Thoracic aorta (tissue), 2 donors: ENCODE measurements at regions not wholly inside any gene's neighbourhood (a gene's known extent, or its start where the extent isn't known, plus 50 kb on each side); places are given as distances from the start of the nearest gene placed in this dataset.

Source experiments
- ATAC-seq: fragments of 150-250 bp; one replicate; pipeline ENCODE4 v1.8.0; 2017; ENCODE audit warnings: low read depth; ENCODE audit not compliant: insufficient number of reproducible peaks, low FRiP score
- DNase-seq: peaks from one replicate; pipeline ENCODE4 v3.0.0-alpha.2; 2020; ENCODE audit warnings: low spot score
- H3K27ac ChIP-seq, 2 donors: fragments of 200-600 bp; sonication (generic); 1 replicate in 1 of 2; 2 replicates in 1 of 2; pipeline ENCODE4 v1.5.1; 2016; ENCODE audit warnings: mild to moderate bottlenecking in 2 of 2, moderate library complexity in 2 of 2
- H3K27me3 ChIP-seq: fragments of 200-600 bp; sonication (generic); replicated peaks from 2 replicates; pipeline ENCODE4 v1.6.0; 2016; ENCODE audit warnings: mild to moderate bottlenecking; ENCODE audit not compliant: insufficient read depth
- H3K36me3 ChIP-seq: fragments of 200-600 bp; sonication (generic); one replicate; pipeline ENCODE4 v1.5.1; 2016
- H3K4me1 ChIP-seq, 2 donors: fragments of 200-600 bp; sonication (generic); 1 replicate in 1 of 2; 2 replicates in 1 of 2; pipeline versions ENCODE4 v1.5.1 to v1.6.0; 2016; ENCODE audit warnings: low read depth in 2 of 2, mild to moderate bottlenecking in 1 of 2; ENCODE audit not compliant: control insufficient read depth in 1 of 2
- H3K4me3 ChIP-seq: fragments of 200-600 bp; sonication (generic); 2 replicates; pipeline ENCODE4 v1.5.1; 2016; ENCODE audit warnings: mild to moderate bottlenecking
- H3K9me3 ChIP-seq: fragments of 200-600 bp; sonication (generic); 2 replicates; pipeline ENCODE4 v1.5.1; 2016
- CTCF ChIP-seq: fragments of 200-600 bp; sonication (generic); IDR thresholded peaks from one replicate; pipeline ENCODE4 v1.5.1; 2019; ENCODE audit warnings: antibody characterized with exemption

- Histone ChIP-seq H3K4me1 (peaks cover 0 to 40% of the 10 kb centered on the region in 2 donors), H3K27ac (no peak overlapping the region), H3K27me3 (no peaks in the 10 kb centered on the region), H3K9me3 (no peaks in the 10 kb centered on the region), H3K4me3 (no peak overlapping the region), H3K36me3 (no peaks in the 10 kb centered on the region)
- TF ChIP-seq CTCF: no peak
- no peak for DNase-seq
- no peak for ATAC-seq
Observed at GRCh38 chr3:24679429-24679828, 184.8 kb upstream of the THRB start.

- DNase-seq (no peak), ATAC-seq (peak; percentile 32)
- Histone ChIP-seq H3K27ac (no peak overlapping the region), H3K4me1 (peaks cover 0 to 40% of the 10 kb centered on the region in 2 donors), H3K9me3 (no peaks in the 10 kb centered on the region), H3K4me3 (no peak overlapping the region), H3K36me3 (no peaks in the 10 kb centered on the region), H3K27me3 (no peaks in the 10 kb centered on the region)
- TF ChIP-seq CTCF: peak; percentile 74
Observed at GRCh38 chr3:24680214-24680967, 185.7 kb upstream of the THRB start.

GRCh38 chr3:24682141-24682547 lies 187.5 kb upstream of the THRB start:
- ATAC-seq (no peak), DNase-seq (no peak)
- Histone ChIP-seq H3K27me3 (no peaks in the 10 kb centered on the region), H3K36me3 (no peaks in the 10 kb centered on the region), H3K4me1 (peaks cover 2 to 54% of the 10 kb centered on the region in 2 donors), H3K9me3 (no peaks in the 10 kb centered on the region), H3K4me3 (no peak overlapping the region), H3K27ac (no peak overlapping the region)
- TF ChIP-seq CTCF: no peak

GRCh38 chr3:24683090-24683489 lies 188.4 kb upstream of the THRB start:
- no peak overlapping the region for H3K27ac ChIP-seq
- TF ChIP-seq CTCF: no peak

GRCh38 chr3:24683633-24684384 lies 189.2 kb upstream of the THRB start:
- peak overlapping the region; percentile 40 for H3K4me3 ChIP-seq
- no peaks in the 10 kb centered on the region for H3K36me3 ChIP-seq
- H3K27ac ChIP-seq: no peak overlapping the region
- no peaks in the 10 kb centered on the region for H3K9me3 ChIP-seq
- ATAC-seq (no peak), DNase-seq (no peak)
- peak; percentile 65 for TF ChIP-seq CTCF
- peaks cover 4 to 43% of the 10 kb centered on the region in 2 donors for H3K4me1 ChIP-seq
- no peaks in the 10 kb centered on the region for H3K27me3 ChIP-seq

More at GRCh38 chr3:24683090-24683489, 188.4 kb upstream of the THRB start:
- Histone ChIP-seq H3K4me1 (peaks cover 4 to 51% of the 10 kb centered on the region in 2 donors), H3K4me3 (no peak overlapping the region), H3K27me3 (no peaks in the 10 kb centered on the region), H3K9me3 (no peaks in the 10 kb centered on the region), H3K36me3 (no peaks in the 10 kb centered on the region)
- ATAC-seq (no peak), DNase-seq (no peak)
